ENCODE measurements at regions not wholly inside any gene's neighbourhood (a gene's known extent, or its start where the extent isn't known, plus 50 kb on each side); places are given as distances from the start of the nearest gene placed in this dataset.
"Not testable (repeated sequence)": the region's sequence is repeated elsewhere in the genome, so short reads cannot be mapped to it uniquely, and the experiment has no call there.

DNA sequence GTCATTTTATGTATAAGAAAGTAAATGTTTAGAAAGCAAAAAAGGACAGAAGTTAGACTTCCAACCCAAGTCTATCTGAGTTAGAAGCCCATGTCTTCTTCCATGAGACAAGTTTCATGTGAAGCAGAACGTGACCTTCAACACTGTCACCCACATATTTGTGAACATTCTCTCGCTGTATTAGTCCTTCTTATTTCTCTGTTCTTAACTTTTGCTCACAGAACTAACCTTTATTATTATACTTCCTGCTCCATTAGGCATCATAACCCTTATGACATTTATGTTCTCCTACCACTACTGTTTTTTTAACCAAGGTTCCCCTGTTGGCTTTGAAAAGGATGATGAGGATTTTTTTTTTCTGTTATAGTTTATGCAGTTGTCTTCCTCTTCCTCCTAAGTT is 238.8 kb downstream of the ZNF608 start:
- Histone ChIP-seq H3K4me1 (no peaks in the 10 kb centered on the region), H3K4me3 (no peak overlapping the region), H3K36me3 (no peaks in the 10 kb centered on the region), H3K27ac (no peak overlapping the region), H3K27me3 (no peaks in the 10 kb centered on the region), H3K9me3 (no peaks in the 10 kb centered on the region)
- DNase-seq (ENCODE audit: low spot score in 2 of 2), result no peak
- WGBS, result 90% methylated on average over 2 of the region's 2 CpGs
- TF ChIP-seq, protein P1, sequence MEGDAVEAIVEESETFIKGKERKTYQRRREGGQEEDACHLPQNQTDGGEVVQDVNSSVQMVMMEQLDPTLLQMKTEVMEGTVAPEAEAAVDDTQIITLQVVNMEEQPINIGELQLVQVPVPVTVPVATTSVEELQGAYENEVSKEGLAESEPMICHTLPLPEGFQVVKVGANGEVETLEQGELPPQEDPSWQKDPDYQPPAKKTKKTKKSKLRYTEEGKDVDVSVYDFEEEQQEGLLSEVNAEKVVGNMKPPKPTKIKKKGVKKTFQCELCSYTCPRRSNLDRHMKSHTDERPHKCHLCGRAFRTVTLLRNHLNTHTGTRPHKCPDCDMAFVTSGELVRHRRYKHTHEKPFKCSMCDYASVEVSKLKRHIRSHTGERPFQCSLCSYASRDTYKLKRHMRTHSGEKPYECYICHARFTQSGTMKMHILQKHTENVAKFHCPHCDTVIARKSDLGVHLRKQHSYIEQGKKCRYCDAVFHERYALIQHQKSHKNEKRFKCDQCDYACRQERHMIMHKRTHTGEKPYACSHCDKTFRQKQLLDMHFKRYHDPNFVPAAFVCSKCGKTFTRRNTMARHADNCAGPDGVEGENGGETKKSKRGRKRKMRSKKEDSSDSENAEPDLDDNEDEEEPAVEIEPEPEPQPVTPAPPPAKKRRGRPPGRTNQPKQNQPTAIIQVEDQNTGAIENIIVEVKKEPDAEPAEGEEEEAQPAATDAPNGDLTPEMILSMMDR (IDR thresholded peaks at IDR 0.05), result no peak
- no peak for TF ChIP-seq POLR2AphosphoS5 (IDR thresholded peaks at IDR 0.05)
- TF ChIP-seq EP300 (IDR thresholded peaks at IDR 0.05), result no peak
- TF ChIP-seq POLR2A (IDR thresholded peaks at IDR 0.05), result no peak

DNA sequence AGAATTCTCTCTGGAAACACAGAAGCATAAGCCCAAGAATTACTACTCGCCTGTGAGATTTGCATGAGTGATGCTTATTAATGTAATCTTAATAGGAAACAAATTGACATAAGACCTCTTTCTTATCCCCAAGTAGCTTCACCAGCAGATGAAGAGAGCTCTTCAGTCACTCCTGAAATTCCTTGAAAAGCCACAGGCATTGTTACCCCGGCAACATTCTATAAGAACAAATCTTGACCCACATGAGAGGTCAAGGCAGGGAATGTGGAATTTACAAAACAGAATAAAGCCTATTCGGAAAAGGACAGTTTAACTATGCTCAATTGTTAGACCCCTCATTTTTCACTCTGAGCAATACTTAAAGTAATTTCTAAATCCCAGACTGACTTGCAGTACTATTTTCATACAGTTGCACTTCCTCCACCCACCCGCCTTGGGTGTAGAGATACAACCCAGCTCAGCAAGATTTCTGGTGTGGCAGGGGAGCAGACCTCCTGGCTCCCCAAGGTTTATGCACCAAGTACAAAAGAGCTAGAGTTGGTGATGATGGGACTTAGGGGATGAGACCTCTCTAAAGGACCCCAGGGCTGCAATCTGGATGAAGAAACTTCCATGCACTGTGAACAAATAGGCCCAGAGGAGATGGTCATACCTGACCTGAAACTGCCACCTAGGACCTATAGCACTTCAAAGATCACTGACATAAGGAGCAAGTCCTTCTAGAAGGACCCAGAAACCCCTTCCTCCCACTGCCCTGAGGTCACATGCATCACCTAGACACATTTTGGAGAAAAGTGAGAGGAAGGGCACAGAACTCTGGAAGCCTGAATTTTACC is 242.1 kb downstream of the ZNF608 start:
- no peak overlapping the region for H3K4me3 ChIP-seq
- no peak overlapping the region for H3K27ac ChIP-seq
- DNase-seq (ENCODE audit: low spot score in 2 of 2), result no peak
- H3K4me1 ChIP-seq, result no peaks in the 10 kb centered on the region
- H3K36me3 ChIP-seq, result no peaks in the 10 kb centered on the region
- H3K27me3 ChIP-seq, result no peaks in the 10 kb centered on the region
- TF ChIP-seq EP300 (IDR thresholded peaks at IDR 0.05), result no peak
- no peak for TF ChIP-seq POLR2AphosphoS5 (IDR thresholded peaks at IDR 0.05)
- TF ChIP-seq, protein P1 (IDR thresholded peaks at IDR 0.05), result no peak
- no peak for TF ChIP-seq POLR2A (IDR thresholded peaks at IDR 0.05)
- no peaks in the 10 kb centered on the region for H3K9me3 ChIP-seq
- WGBS, result 85% methylated on average over 4 of the region's 4 CpGs

DNA sequence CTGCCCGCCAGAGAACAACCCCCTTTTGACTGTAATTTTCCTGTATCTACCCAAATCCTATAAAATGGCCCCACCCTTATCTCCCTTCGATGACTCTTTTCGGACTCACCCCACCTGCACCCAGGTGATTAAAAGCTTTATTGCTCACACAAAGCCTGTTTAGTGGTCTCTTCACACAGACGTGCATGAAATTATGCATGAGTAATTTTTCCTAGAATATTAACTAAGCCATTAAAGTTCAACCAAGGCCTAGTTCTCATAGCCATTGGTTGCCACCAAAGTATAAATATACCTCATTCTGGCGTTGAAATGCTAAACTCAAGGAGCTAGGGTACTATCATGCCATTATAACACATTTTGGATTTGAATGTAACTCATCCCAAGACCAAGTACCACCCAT is 243.9 kb downstream of the ZNF608 start:
- H3K27me3 ChIP-seq, result no peaks in the 10 kb centered on the region
- DNase-seq (ENCODE audit: low spot score in 2 of 2), result no peak
- TF ChIP-seq, protein P1 (IDR thresholded peaks at IDR 0.05), result no peak
- TF ChIP-seq EP300 (IDR thresholded peaks at IDR 0.05) (no peak), POLR2AphosphoS5 (IDR thresholded peaks at IDR 0.05) (no peak), POLR2A (IDR thresholded peaks at IDR 0.05) (no peak)
- H3K36me3 ChIP-seq, result no peaks in the 10 kb centered on the region
- no peak overlapping the region for H3K27ac ChIP-seq
- H3K4me3 ChIP-seq, result no peak overlapping the region
- no peaks in the 10 kb centered on the region for H3K4me1 ChIP-seq
- H3K9me3 ChIP-seq, result no peaks in the 10 kb centered on the region
- 94% methylated on average over 5 of the region's 5 CpGs for WGBS

DNA sequence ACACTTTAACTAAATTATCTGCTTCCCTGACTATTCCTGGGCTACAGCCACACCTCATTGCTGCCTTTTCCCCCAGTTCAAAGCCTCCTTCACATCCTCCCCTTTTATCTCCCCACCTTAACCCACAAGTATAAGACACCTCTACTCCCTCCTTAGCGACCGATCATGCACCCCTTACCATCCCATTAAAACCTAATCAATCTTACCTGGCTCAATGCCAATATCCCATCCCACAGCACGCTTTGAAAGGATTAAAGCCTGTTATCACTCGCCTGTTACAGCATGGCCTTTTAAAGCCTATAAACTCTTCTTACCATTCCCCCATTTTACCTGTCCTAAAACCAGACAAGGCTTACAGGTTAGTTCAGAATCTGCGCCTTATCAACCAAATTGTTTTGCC is 246.6 kb downstream of the ZNF608 start:
- H3K9me3 ChIP-seq; H3K27ac ChIP-seq; H3K4me3 ChIP-seq; H3K36me3 ChIP-seq; DNase-seq (ENCODE audit: low spot score in 2 of 2); H3K27me3 ChIP-seq; H3K4me1 ChIP-seq: not testable (repeated sequence)
- WGBS, result 77% methylated on average over 5 of the region's 5 CpGs

DNA sequence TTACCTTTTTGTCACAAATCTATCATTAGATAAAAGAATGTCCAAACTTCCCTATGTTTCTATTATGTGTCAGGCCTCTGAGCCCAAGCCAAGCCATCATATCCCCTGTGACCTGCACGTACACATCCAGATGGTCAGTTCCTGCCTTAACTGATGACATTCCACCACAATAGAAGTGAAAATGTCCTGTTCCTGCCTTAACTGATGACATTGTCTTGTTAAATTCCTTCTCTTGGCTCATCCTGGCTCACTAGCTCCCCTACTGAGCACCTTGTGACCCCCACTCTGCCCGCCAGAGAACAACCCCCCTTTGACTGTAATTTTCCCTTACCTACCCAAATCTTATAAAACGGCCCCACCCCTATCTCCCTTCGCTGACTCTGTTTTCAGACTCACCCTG is 249.5 kb downstream of the ZNF608 start:
- H3K27me3 ChIP-seq; H3K9me3 ChIP-seq; H3K4me3 ChIP-seq; DNase-seq (ENCODE audit: low spot score in 2 of 2); H3K4me1 ChIP-seq; H3K36me3 ChIP-seq; H3K27ac ChIP-seq: not testable (repeated sequence)
- WGBS, result 91% methylated on average over 4 of the region's 4 CpGs

DNA sequence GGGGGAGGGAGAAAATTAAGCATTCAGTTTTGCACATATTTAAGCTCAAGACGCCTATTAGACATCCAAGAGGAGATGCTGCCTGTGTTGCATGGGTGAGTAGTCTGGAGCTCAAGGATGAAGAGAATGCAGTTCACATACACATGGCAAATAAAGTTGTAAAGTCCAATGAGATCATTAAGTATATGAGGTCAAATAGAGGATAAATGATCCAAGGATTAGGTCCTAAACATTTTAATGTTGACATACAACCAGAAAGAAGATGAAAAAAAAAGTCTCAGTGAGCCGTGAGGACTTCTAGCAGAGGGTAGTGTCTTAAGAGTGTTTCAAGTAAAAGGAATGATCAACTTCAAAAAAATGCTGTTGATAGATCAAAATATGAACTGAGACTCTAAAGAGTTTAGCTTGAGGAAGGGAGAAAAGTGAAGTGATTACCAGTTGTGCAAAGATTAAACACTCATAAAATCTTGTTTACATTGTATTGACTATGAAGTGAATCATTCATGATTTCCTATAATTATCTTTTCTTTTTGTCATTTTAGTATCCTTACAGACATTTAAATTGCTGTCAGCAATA is 251.8 kb downstream of the ZNF608 start:
- no peak overlapping the region for H3K4me3 ChIP-seq
- peaks cover 3% of the 10 kb centered on the region for H3K9me3 ChIP-seq
- TF ChIP-seq EP300 (IDR thresholded peaks at IDR 0.05) (no peak), POLR2AphosphoS5 (IDR thresholded peaks at IDR 0.05) (no peak), POLR2A (IDR thresholded peaks at IDR 0.05) (no peak)
- TF ChIP-seq, protein P1 (IDR thresholded peaks at IDR 0.05), result no peak
- no peaks in the 10 kb centered on the region for H3K4me1 ChIP-seq
- 84% methylated on average over 2 of the region's 2 CpGs for WGBS
- no peak overlapping the region for H3K27ac ChIP-seq
- no peaks in the 10 kb centered on the region for H3K36me3 ChIP-seq
- no peak for DNase-seq (ENCODE audit: low spot score in 2 of 2)
- H3K27me3 ChIP-seq, result no peaks in the 10 kb centered on the region
